ENCODE measurements at regions not wholly inside any gene's neighbourhood (a gene's known extent, or its start where the extent isn't known, plus 50 kb on each side); places are given as distances from the start of the nearest gene placed in this dataset.

DNA sequence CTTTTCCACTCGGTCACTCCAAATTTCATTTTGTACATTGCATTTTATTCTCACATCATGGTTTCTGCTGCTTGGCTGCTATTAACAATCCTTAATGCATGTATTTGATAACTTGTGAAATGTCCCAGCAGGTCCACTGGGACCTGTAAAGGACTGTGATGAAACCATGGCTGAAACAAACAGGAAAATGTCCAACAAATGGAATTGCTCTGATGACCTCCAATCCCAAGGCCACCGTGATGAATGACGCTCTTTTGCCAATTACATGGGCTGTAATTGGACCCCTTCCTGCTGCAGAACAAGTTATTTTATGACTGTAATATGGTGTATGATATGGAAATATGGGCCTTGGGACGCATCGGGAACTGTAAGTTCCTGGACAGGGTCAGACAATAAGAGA lies 224.2 kb upstream of the CXCR4 start:
- H3K27ac ChIP-seq (ENCODE audit: low read depth, low read length) = no peak overlapping the region
- H3K4me3 ChIP-seq (ENCODE audit: low read depth in 1 of 2, low read length in 2 of 2) = no peak overlapping the region
- H3K27me3 ChIP-seq (ENCODE audit: control insufficient read depth in 1 of 2, insufficient read depth in 2 of 2, low read length in 2 of 2) = no peaks in the 10 kb centered on the region
- no peak overlapping the region for H3K9ac ChIP-seq (ENCODE audit: low read length)
- H3K9me3 ChIP-seq (ENCODE audit: low read length) = no peaks in the 10 kb centered on the region
- no peaks in the 10 kb centered on the region for H3K36me3 ChIP-seq (ENCODE audit: insufficient read depth, low read length)
- H3K4me1 ChIP-seq (ENCODE audit: insufficient read depth, low read length) = no peaks in the 10 kb centered on the region

DNA sequence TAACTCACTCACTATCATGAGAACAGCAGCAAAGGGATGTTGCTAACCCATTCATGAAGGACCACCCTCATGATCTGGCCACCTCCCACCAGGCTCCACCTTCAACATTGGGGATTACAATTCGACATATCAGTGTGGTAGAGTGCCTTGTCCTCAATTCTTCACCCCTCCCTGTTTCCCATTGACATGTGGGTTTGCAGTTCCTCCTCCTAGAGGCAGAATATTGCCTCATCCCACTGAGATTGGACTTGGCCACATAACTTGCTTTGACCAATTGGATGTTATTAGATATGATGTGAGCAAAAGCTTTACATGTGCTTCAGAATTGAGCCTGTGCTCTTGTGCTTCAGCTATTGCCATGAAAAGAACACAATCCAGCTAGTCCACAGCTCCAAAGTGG lies 217.0 kb upstream of the CXCR4 start:
- no peak overlapping the region for H3K27ac ChIP-seq (ENCODE audit: low read depth, low read length)
- H3K4me1 ChIP-seq (ENCODE audit: insufficient read depth, low read length) = no peaks in the 10 kb centered on the region
- H3K9ac ChIP-seq (ENCODE audit: low read length) = no peak overlapping the region
- no peak overlapping the region for H3K4me3 ChIP-seq (ENCODE audit: low read depth in 1 of 2, low read length in 2 of 2)
- H3K9me3 ChIP-seq (ENCODE audit: low read length) = no peaks in the 10 kb centered on the region
- no peaks in the 10 kb centered on the region for H3K36me3 ChIP-seq (ENCODE audit: insufficient read depth, low read length)
- H3K27me3 ChIP-seq (ENCODE audit: control insufficient read depth in 1 of 2, insufficient read depth in 2 of 2, low read length in 2 of 2) = no peaks in the 10 kb centered on the region

GRCh38 chr2:136332436-136333095 lies 214.6 kb upstream of the CXCR4 start:
- Histone ChIP-seq H3K9ac (ENCODE audit: low read length) (no peak overlapping the region), H3K9me3 (ENCODE audit: low read length) (no peaks in the 10 kb centered on the region), H3K27me3 (ENCODE audit: control insufficient read depth in 1 of 2, insufficient read depth in 2 of 2, low read length in 2 of 2) (no peaks in the 10 kb centered on the region), H3K36me3 (ENCODE audit: insufficient read depth, low read length) (no peaks in the 10 kb centered on the region), H3K4me1 (ENCODE audit: insufficient read depth, low read length) (no peaks in the 10 kb centered on the region), H3K27ac (ENCODE audit: low read depth, low read length) (no peak overlapping the region), H3K4me3 (ENCODE audit: low read depth in 1 of 2, low read length in 2 of 2) (no peak overlapping the region)

DNA sequence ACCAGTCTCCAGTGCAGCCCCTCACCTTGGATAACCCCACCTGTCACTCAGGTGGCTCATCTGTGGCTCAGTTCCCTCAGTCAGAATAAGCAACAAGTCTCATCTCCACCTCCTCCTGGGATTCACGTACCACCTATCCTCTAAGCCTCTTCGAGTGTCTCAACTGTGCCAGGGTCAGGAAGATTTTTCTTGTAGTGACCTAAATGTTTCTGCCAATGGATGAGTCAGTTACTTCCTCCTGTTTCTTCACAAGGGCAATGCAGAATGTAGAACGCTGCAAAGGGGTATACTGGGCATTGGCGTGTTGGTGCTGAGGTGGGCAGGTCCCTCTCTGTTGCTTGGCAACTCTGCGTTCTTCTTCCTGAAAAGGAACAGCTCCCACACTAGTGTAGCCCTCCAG lies 213.3 kb upstream of the CXCR4 start:
- H3K27ac ChIP-seq (ENCODE audit: low read depth, low read length) = no peak overlapping the region
- no peaks in the 10 kb centered on the region for H3K9me3 ChIP-seq (ENCODE audit: low read length)
- no peaks in the 10 kb centered on the region for H3K4me1 ChIP-seq (ENCODE audit: insufficient read depth, low read length)
- no peak overlapping the region for H3K4me3 ChIP-seq (ENCODE audit: low read depth in 1 of 2, low read length in 2 of 2)
- H3K9ac ChIP-seq (ENCODE audit: low read length) = no peak overlapping the region
- no peaks in the 10 kb centered on the region for H3K27me3 ChIP-seq (ENCODE audit: control insufficient read depth in 1 of 2, insufficient read depth in 2 of 2, low read length in 2 of 2)
- H3K36me3 ChIP-seq (ENCODE audit: insufficient read depth, low read length) = no peaks in the 10 kb centered on the region

GRCh38 chr2:136328207-136328795 lies 210.4 kb upstream of the CXCR4 start:
- H3K9ac ChIP-seq (ENCODE audit: low read length) = no peak overlapping the region
- no peaks in the 10 kb centered on the region for H3K27me3 ChIP-seq (ENCODE audit: control insufficient read depth in 1 of 2, insufficient read depth in 2 of 2, low read length in 2 of 2)
- no peaks in the 10 kb centered on the region for H3K36me3 ChIP-seq (ENCODE audit: insufficient read depth, low read length)
- no peaks in the 10 kb centered on the region for H3K4me1 ChIP-seq (ENCODE audit: insufficient read depth, low read length)
- no peaks in the 10 kb centered on the region for H3K9me3 ChIP-seq (ENCODE audit: low read length)
- H3K27ac ChIP-seq (ENCODE audit: low read depth, low read length) = no peak overlapping the region
- H3K4me3 ChIP-seq (ENCODE audit: low read depth in 1 of 2, low read length in 2 of 2) = no peak overlapping the region

DNA sequence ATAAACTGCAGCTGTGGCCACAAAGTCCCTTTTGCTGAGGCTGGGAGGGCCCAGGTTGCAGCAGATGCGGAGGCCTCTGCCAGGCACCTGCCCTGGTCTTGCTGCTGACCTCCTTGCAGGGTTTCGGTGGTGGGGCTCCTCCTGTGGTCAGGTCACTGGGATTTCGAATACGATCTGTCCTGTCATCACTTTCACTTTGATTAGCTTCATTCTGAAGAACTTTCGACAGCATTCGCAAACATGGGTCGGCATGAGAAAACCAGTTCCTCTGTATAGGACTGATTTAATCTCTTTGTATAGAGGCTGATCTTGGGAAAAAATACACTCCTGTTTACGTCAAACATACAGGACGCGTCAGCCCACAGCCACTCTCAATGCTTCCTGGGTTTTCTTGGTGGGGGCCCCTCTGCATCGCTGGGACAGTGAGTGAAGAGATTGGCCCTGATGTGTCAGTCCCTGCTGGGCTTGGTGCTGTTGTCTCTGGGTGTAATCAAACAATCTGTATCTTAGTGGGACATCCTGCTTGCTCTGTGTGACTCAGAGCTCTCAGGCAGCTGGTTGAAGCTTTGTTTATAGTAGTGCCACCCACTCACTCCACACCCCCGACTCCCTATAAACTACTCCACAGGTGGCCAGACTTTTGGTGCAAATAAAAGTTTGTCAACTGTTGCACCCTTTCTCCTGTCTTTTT lies 209.4 kb upstream of the CXCR4 start:
- H3K27me3 ChIP-seq (ENCODE audit: control insufficient read depth in 1 of 2, insufficient read depth in 2 of 2, low read length in 2 of 2) = no peaks in the 10 kb centered on the region
- H3K4me1 ChIP-seq (ENCODE audit: insufficient read depth, low read length) = no peaks in the 10 kb centered on the region
- H3K36me3 ChIP-seq (ENCODE audit: insufficient read depth, low read length) = no peaks in the 10 kb centered on the region
- no peak overlapping the region for H3K27ac ChIP-seq (ENCODE audit: low read depth, low read length)
- no peak overlapping the region for H3K4me3 ChIP-seq (ENCODE audit: low read depth in 1 of 2, low read length in 2 of 2)
- no peaks in the 10 kb centered on the region for H3K9me3 ChIP-seq (ENCODE audit: low read length)
- H3K9ac ChIP-seq (ENCODE audit: low read length) = no peak overlapping the region

DNA sequence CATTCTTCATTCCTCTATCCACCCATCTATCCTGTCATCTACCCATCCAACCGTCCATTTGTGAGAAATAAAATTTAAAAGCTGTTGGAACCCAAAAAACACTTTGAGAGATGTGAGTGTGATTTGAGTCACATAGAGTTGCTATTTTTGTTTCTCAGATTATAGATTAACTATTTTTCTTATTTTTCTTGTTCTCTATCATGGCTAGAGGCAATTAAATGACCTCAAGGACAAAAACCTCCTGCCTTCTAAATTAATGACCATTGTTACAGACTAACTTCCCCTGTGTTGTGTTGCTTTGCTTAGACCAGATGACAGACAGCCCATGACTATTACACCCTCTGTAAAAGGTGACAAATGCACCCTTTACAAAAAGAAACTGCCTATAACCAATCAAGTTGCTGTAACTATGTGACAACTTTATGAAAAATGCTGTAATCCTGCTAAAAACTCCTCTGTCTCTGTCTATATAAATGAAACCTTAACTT lies 207.9 kb upstream of the CXCR4 start:
- Histone ChIP-seq H3K27ac (ENCODE audit: low read depth, low read length) (no peak overlapping the region), H3K27me3 (ENCODE audit: control insufficient read depth in 1 of 2, insufficient read depth in 2 of 2, low read length in 2 of 2) (no peaks in the 10 kb centered on the region), H3K36me3 (ENCODE audit: insufficient read depth, low read length) (no peaks in the 10 kb centered on the region), H3K4me1 (ENCODE audit: insufficient read depth, low read length) (no peaks in the 10 kb centered on the region), H3K9me3 (ENCODE audit: low read length) (no peaks in the 10 kb centered on the region), H3K4me3 (ENCODE audit: low read depth in 1 of 2, low read length in 2 of 2) (no peak overlapping the region), H3K9ac (ENCODE audit: low read length) (no peak overlapping the region)

GRCh38 chr2:136324966-136325365 lies 207.0 kb upstream of the CXCR4 start:
- Histone ChIP-seq H3K9me3 (ENCODE audit: low read length) (no peaks in the 10 kb centered on the region), H3K9ac (ENCODE audit: low read length) (no peak overlapping the region), H3K27me3 (ENCODE audit: control insufficient read depth in 1 of 2, insufficient read depth in 2 of 2, low read length in 2 of 2) (no peaks in the 10 kb centered on the region), H3K36me3 (ENCODE audit: insufficient read depth, low read length) (no peaks in the 10 kb centered on the region), H3K27ac (ENCODE audit: low read depth, low read length) (no peak overlapping the region), H3K4me1 (ENCODE audit: insufficient read depth, low read length) (no peaks in the 10 kb centered on the region), H3K4me3 (ENCODE audit: low read depth in 1 of 2, low read length in 2 of 2) (no peak overlapping the region)

- no peaks in the 10 kb centered on the region for H3K27me3 ChIP-seq (ENCODE audit: control insufficient read depth in 1 of 2, insufficient read depth in 2 of 2, low read length in 2 of 2)
- no peaks in the 10 kb centered on the region for H3K4me1 ChIP-seq (ENCODE audit: insufficient read depth, low read length)
- no peak overlapping the region for H3K9ac ChIP-seq (ENCODE audit: low read length)
- no peak overlapping the region for H3K27ac ChIP-seq (ENCODE audit: low read depth, low read length)
- no peaks in the 10 kb centered on the region for H3K36me3 ChIP-seq (ENCODE audit: insufficient read depth, low read length)
- no peaks in the 10 kb centered on the region for H3K9me3 ChIP-seq (ENCODE audit: low read length)
- H3K4me3 ChIP-seq (ENCODE audit: low read depth in 1 of 2, low read length in 2 of 2) = no peak overlapping the region
Observed at GRCh38 chr2:136323935-136324334, 206.0 kb upstream of the CXCR4 start.

- H3K9me3 ChIP-seq (ENCODE audit: low read length) = no peaks in the 10 kb centered on the region
- H3K4me3 ChIP-seq (ENCODE audit: low read depth in 1 of 2, low read length in 2 of 2) = no peak overlapping the region
- no peaks in the 10 kb centered on the region for H3K4me1 ChIP-seq (ENCODE audit: insufficient read depth, low read length)
- H3K27me3 ChIP-seq (ENCODE audit: control insufficient read depth in 1 of 2, insufficient read depth in 2 of 2, low read length in 2 of 2) = no peaks in the 10 kb centered on the region
- H3K36me3 ChIP-seq (ENCODE audit: insufficient read depth, low read length) = no peaks in the 10 kb centered on the region
- H3K9ac ChIP-seq (ENCODE audit: low read length) = no peak overlapping the region
- H3K27ac ChIP-seq (ENCODE audit: low read depth, low read length) = no peak overlapping the region
Observed at GRCh38 chr2:136323195-136323594, 205.2 kb upstream of the CXCR4 start.

GRCh38 chr2:136322428-136322827 lies 204.5 kb upstream of the CXCR4 start:
- Histone ChIP-seq H3K36me3 (ENCODE audit: insufficient read depth, low read length) (no peaks in the 10 kb centered on the region), H3K4me3 (ENCODE audit: low read depth in 1 of 2, low read length in 2 of 2) (no peak overlapping the region), H3K27ac (ENCODE audit: low read depth, low read length) (no peak overlapping the region), H3K4me1 (ENCODE audit: insufficient read depth, low read length) (no peaks in the 10 kb centered on the region), H3K9ac (ENCODE audit: low read length) (no peak overlapping the region), H3K27me3 (ENCODE audit: control insufficient read depth in 1 of 2, insufficient read depth in 2 of 2, low read length in 2 of 2) (no peaks in the 10 kb centered on the region), H3K9me3 (ENCODE audit: low read length) (no peaks in the 10 kb centered on the region)

Measured in muscle layer of colon (tissue), 2 donors.